ENCODE measurements at regions not wholly inside any gene's neighbourhood (a gene's known extent, or its start where the extent isn't known, plus 50 kb on each side); places are given as distances from the start of the nearest gene placed in this dataset.

- H3K27ac ChIP-seq = no peak overlapping the region
- peaks cover 0 to 4% (median 0%) of the 10 kb centered on the region in 9 donors for H3K27me3 ChIP-seq
- H3K9me3 ChIP-seq = no peaks in the 10 kb centered on the region
- no peak for ATAC-seq
- DNase-seq = no peak
- H3K36me3 ChIP-seq = no peaks in the 10 kb centered on the region
- H3K4me1 ChIP-seq = peaks cover 0 to 3% (median 0%) of the 10 kb centered on the region in 12 donors
- intact Hi-C loops (cut with DNase I) = no loop called here
- H3K4me3 ChIP-seq = no peak overlapping the region
- no peak for TF ChIP-seq POLR2A (IDR thresholded peaks at IDR 0.05)
- no peak for TF ChIP-seq CTCF (IDR thresholded peaks at IDR 0.05)
These were observed 99.2 kb upstream of the ITGA4 start for GRCh38 chr2:181357979-181358378.

GRCh38 chr2:181362561-181362960 is 94.6 kb upstream of the ITGA4 start:
- no peak overlapping the region for H3K4me3 ChIP-seq
- H3K4me1 ChIP-seq = peaks cover 0 to 4% (median 0%) of the 10 kb centered on the region in 12 donors
- no peak for DNase-seq
- H3K27ac ChIP-seq = no peak overlapping the region
- no peaks in the 10 kb centered on the region for H3K36me3 ChIP-seq
- WGBS, 4 donors = 80 to 89% (median 84%) methylated on average over 3 of the region's 3 CpGs
- TF ChIP-seq POLR2A (IDR thresholded peaks at IDR 0.05) (no peak), CTCF (IDR thresholded peaks at IDR 0.05) (no peak)
- ATAC-seq = no peak
- intact Hi-C loops (cut with DNase I) = no loop called here
- H3K9me3 ChIP-seq = no peaks in the 10 kb centered on the region
- peaks cover 0 to 4% (median 0%) of the 10 kb centered on the region in 9 donors for H3K27me3 ChIP-seq

- DNase-seq = no peak
- TF ChIP-seq POLR2A (IDR thresholded peaks at IDR 0.05) (no peak), CTCF (IDR thresholded peaks at IDR 0.05) (no peak)
- H3K4me3 ChIP-seq = no peak overlapping the region
- no peaks in the 10 kb centered on the region for H3K9me3 ChIP-seq
- no peaks in the 10 kb centered on the region for H3K36me3 ChIP-seq
- ATAC-seq = no peak
- H3K4me1 ChIP-seq = peaks cover 0 to 4% (median 0%) of the 10 kb centered on the region in 12 donors
- intact Hi-C loops (cut with DNase I) = no loop called here
- peaks cover 0 to 4% (median 0%) of the 10 kb centered on the region in 9 donors for H3K27me3 ChIP-seq
- no peak overlapping the region for H3K27ac ChIP-seq
These were observed 94.0 kb upstream of the ITGA4 start for GRCh38 chr2:181363164-181363563.

GRCh38 chr2:181364492-181365170 is 92.6 kb upstream of the ITGA4 start:
- intact Hi-C loops (cut with DNase I) = no loop called here
- H3K36me3 ChIP-seq = no peaks in the 10 kb centered on the region
- no peaks in the 10 kb centered on the region for H3K9me3 ChIP-seq
- peaks cover 0 to 4% (median 0%) of the 10 kb centered on the region in 9 donors for H3K27me3 ChIP-seq
- TF ChIP-seq POLR2A (IDR thresholded peaks at IDR 0.05) (no peak), CTCF (IDR thresholded peaks at IDR 0.05) (no peak)
- DNase-seq = no peak
- H3K4me1 ChIP-seq = peaks cover 0 to 4% (median 0%) of the 10 kb centered on the region in 12 donors
- ATAC-seq = no peak
- WGBS, 4 donors = 63 to 77% (median 73%) methylated on average over 8 of the region's 8 CpGs
- no peak overlapping the region for H3K27ac ChIP-seq
- no peak overlapping the region for H3K4me3 ChIP-seq

Data from heart left ventricle (tissue), 16 donors.